Activated CD4-positive, alpha-beta T cell treated with anti-CD3 and anti-CD28 coated beads for 36 hours (primary cell): ENCODE measurements at regions not wholly inside any gene's neighbourhood (a gene's known extent, or its start where the extent isn't known, plus 50 kb on each side); places are given as distances from the start of the nearest gene placed in this dataset.

Source experiments
- ATAC-seq: fragments of 200-7000 bp; cut with Tn5 transposase; one replicate; pipeline ENCODE4 v1.10.0; 2021; ENCODE audit warnings: mild to moderate bottlenecking, moderate library complexity
- CTCF ChIA-PET: fragments of 350-600 bp; sonication (Branson Sonifier 250); formaldehyde crosslinking; loops from one replicate; lab custom pipeline; 2021; ENCODE audit warnings: antibody characterized with exemption; lab: Charles Lee
- POLR2A ChIA-PET: fragments of 350-600 bp; sonication (Branson Sonifier 250); formaldehyde crosslinking; loops from one replicate; lab custom pipeline; 2021; ENCODE audit warnings: antibody characterized with exemption, inconsistent platforms; lab: Charles Lee
- DNase-seq: peaks from one replicate; pipeline ENCODE4 v3.0.0-alpha.2; 2020
- H3K27ac Mint-ChIP-seq: one replicate; pipeline ENCODE4 v1.8.0; 2021; ENCODE audit warnings: mixed read lengths
- H3K27me3 Mint-ChIP-seq: one replicate; pipeline ENCODE4 v1.8.0; 2021; ENCODE audit warnings: mixed read lengths
- H3K36me3 Mint-ChIP-seq: one replicate; pipeline ENCODE4 v1.8.0; 2021; ENCODE audit warnings: low read depth, mixed read lengths
- H3K4me1 Mint-ChIP-seq: one replicate; pipeline ENCODE4 v1.8.0; 2021; ENCODE audit warnings: mixed read lengths
- H3K4me3 Mint-ChIP-seq: one replicate; pipeline ENCODE4 v1.8.0; 2021; ENCODE audit warnings: mild to moderate bottlenecking, moderate library complexity, mixed read lengths
- H3K9me3 Mint-ChIP-seq: one replicate; pipeline ENCODE4 v1.8.0; 2021; ENCODE audit warnings: low read depth, mixed read lengths
- intact Hi-C, 2 experiments: fragments of 100-400 bp; cut with DNase I in 1 of 2; cut with micrococcal nuclease in 1 of 2; formaldehyde crosslinking; loops; one replicate each; pipeline versions ENCODE4 v1.14.2 to v1.15.1; 2022 to 2024; cut with DNase I, micrococcal nuclease

- no peak overlapping the region for H3K4me3 Mint-ChIP-seq
- no peak for DNase-seq
- intact Hi-C loops, result no loop called here
- ChIA-PET POLR2A (no interaction called here), CTCF (interaction anchor here (0.8 kb wide), 1 partner anchor 21 kb away, joined by 3 read pairs; no protein-coding TSS in a partner anchor)
- no peak for ATAC-seq
- H3K27me3 Mint-ChIP-seq, result peaks cover 9% of the 10 kb centered on the region
- peaks cover 3% of the 10 kb centered on the region for H3K9me3 Mint-ChIP-seq
- no peaks in the 10 kb centered on the region for H3K36me3 Mint-ChIP-seq
- H3K4me1 Mint-ChIP-seq, result no peaks in the 10 kb centered on the region
- no peak overlapping the region for H3K27ac Mint-ChIP-seq
These were observed 497.0 kb upstream of the TNC start for GRCh38 chr9:115615000-115615401.

- ATAC-seq, result peak; percentile 49
- intact Hi-C loops, result no loop called here
- no peaks in the 10 kb centered on the region for H3K4me1 Mint-ChIP-seq
- peaks cover 9% of the 10 kb centered on the region for H3K27me3 Mint-ChIP-seq
- no peak overlapping the region for H3K27ac Mint-ChIP-seq
- no peak overlapping the region for H3K4me3 Mint-ChIP-seq
- H3K36me3 Mint-ChIP-seq, result no peaks in the 10 kb centered on the region
- peaks cover 8% of the 10 kb centered on the region for H3K9me3 Mint-ChIP-seq
- ChIA-PET CTCF (interaction anchor here (0.5 to 0.8 kb wide), 2 partner anchors 22 to 28 kb away, joined by 3 read pairs; no protein-coding TSS in a partner anchor), POLR2A (no interaction called here)
- DNase-seq, result no peak
These were observed 498.1 kb upstream of the TNC start for GRCh38 chr9:115615821-115616665.

- ATAC-seq (no peak), DNase-seq (no peak)
- H3K36me3 Mint-ChIP-seq, result no peaks in the 10 kb centered on the region
- ChIA-PET CTCF (interaction anchor here (0.5 kb wide), 1 partner anchor 28 kb away, joined by 3 read pairs; no protein-coding TSS in a partner anchor), POLR2A (no interaction called here)
- peaks cover 9% of the 10 kb centered on the region for H3K27me3 Mint-ChIP-seq
- no peak overlapping the region for H3K27ac Mint-ChIP-seq
- H3K9me3 Mint-ChIP-seq, result peaks cover 9% of the 10 kb centered on the region
- H3K4me1 Mint-ChIP-seq, result no peaks in the 10 kb centered on the region
- H3K4me3 Mint-ChIP-seq, result no peak overlapping the region
- intact Hi-C loops, result no loop called here
These were observed 498.8 kb upstream of the TNC start for GRCh38 chr9:115616666-115617239.

- peaks cover 10% of the 10 kb centered on the region for H3K9me3 Mint-ChIP-seq
- ATAC-seq (no peak), DNase-seq (no peak)
- H3K4me3 Mint-ChIP-seq, result no peak overlapping the region
- H3K36me3 Mint-ChIP-seq, result no peaks in the 10 kb centered on the region
- POLR2A ChIA-PET, result no interaction called here
- CTCF ChIA-PET, result no interaction called here
- H3K27ac Mint-ChIP-seq, result no peak overlapping the region
- peaks cover 4% of the 10 kb centered on the region for H3K27me3 Mint-ChIP-seq
- intact Hi-C loops, result no loop called here
- no peaks in the 10 kb centered on the region for H3K4me1 Mint-ChIP-seq
These were observed 507.3 kb upstream of the TNC start for GRCh38 chr9:115625251-115625650.

GRCh38 chr9:115625954-115626353 is 508.0 kb upstream of the TNC start:
- no peak for ATAC-seq
- ChIA-PET POLR2A (no interaction called here), CTCF (interaction anchor here (0.7 kb wide), 1 partner anchor 457 kb away, joined by 3 read pairs; no protein-coding TSS in a partner anchor)
- intact Hi-C loops, result no loop called here
- Mint-ChIP-seq H3K36me3 (no peaks in the 10 kb centered on the region), H3K27me3 (peaks cover 5% of the 10 kb centered on the region), H3K4me1 (no peaks in the 10 kb centered on the region), H3K27ac (no peak overlapping the region), H3K9me3 (peaks cover 7% of the 10 kb centered on the region), H3K4me3 (no peak overlapping the region)
- DNase-seq, result no peak

GRCh38 chr9:115627511-115627910 is 509.6 kb upstream of the TNC start:
- CTCF ChIA-PET, result no interaction called here
- no peak for DNase-seq
- H3K4me3 Mint-ChIP-seq, result no peak overlapping the region
- intact Hi-C loops, result no loop called here
- H3K27me3 Mint-ChIP-seq, result peaks cover 9% of the 10 kb centered on the region
- H3K4me1 Mint-ChIP-seq, result no peaks in the 10 kb centered on the region
- peaks cover under 1% of the 10 kb centered on the region for H3K9me3 Mint-ChIP-seq
- no peaks in the 10 kb centered on the region for H3K36me3 Mint-ChIP-seq
- no peak overlapping the region for H3K27ac Mint-ChIP-seq
- no peak for ATAC-seq
- POLR2A ChIA-PET, result no interaction called here

- ChIA-PET CTCF (no interaction called here), POLR2A (no interaction called here)
- Mint-ChIP-seq H3K4me3 (no peak overlapping the region), H3K36me3 (no peaks in the 10 kb centered on the region), H3K9me3 (no peaks in the 10 kb centered on the region), H3K27ac (no peak overlapping the region), H3K4me1 (no peaks in the 10 kb centered on the region), H3K27me3 (peaks cover 11% of the 10 kb centered on the region)
- no peak for ATAC-seq
- intact Hi-C loops, result no loop called here
- no peak for DNase-seq
These were observed 510.5 kb upstream of the TNC start for GRCh38 chr9:115628426-115628825.

GRCh38 chr9:115629879-115630840 is 512.2 kb upstream of the TNC start:
- DNase-seq (no peak), ATAC-seq (no peak)
- no peaks in the 10 kb centered on the region for H3K4me1 Mint-ChIP-seq
- H3K27me3 Mint-ChIP-seq, result peaks cover 13% of the 10 kb centered on the region
- H3K4me3 Mint-ChIP-seq, result no peak overlapping the region
- ChIA-PET CTCF (no interaction called here), POLR2A (no interaction called here)
- no peaks in the 10 kb centered on the region for H3K9me3 Mint-ChIP-seq
- H3K36me3 Mint-ChIP-seq, result no peaks in the 10 kb centered on the region
- intact Hi-C loops, result no loop called here
- no peak overlapping the region for H3K27ac Mint-ChIP-seq

GRCh38 chr9:115632391-115632790 is 514.4 kb upstream of the TNC start:
- no peaks in the 10 kb centered on the region for H3K9me3 Mint-ChIP-seq
- no peak for ATAC-seq
- CTCF ChIA-PET, result interaction anchor here (0.7 kb wide), 1 partner anchor 862 kb away, joined by 4 read pairs; no protein-coding TSS in a partner anchor
- peaks cover 15% of the 10 kb centered on the region for H3K27me3 Mint-ChIP-seq
- intact Hi-C loops, result no loop called here
- no peak overlapping the region for H3K4me3 Mint-ChIP-seq
- H3K4me1 Mint-ChIP-seq, result no peaks in the 10 kb centered on the region
- no peak overlapping the region for H3K27ac Mint-ChIP-seq
- no peak for DNase-seq
- POLR2A ChIA-PET, result no interaction called here
- no peaks in the 10 kb centered on the region for H3K36me3 Mint-ChIP-seq

GRCh38 chr9:115633104-115633503 is 515.1 kb upstream of the TNC start:
- Mint-ChIP-seq H3K9me3 (no peaks in the 10 kb centered on the region), H3K4me3 (no peak overlapping the region), H3K27me3 (peaks cover 15% of the 10 kb centered on the region), H3K27ac (no peak overlapping the region), H3K4me1 (no peaks in the 10 kb centered on the region), H3K36me3 (no peaks in the 10 kb centered on the region)
- DNase-seq, result no peak
- ChIA-PET CTCF (no interaction called here), POLR2A (no interaction called here)
- no peak for ATAC-seq
- intact Hi-C loops, result no loop called here

GRCh38 chr9:115635680-115636383 is 517.8 kb upstream of the PAPPA start:
- POLR2A ChIA-PET, result no interaction called here
- ATAC-seq (peak; percentile 71), DNase-seq (no peak)
- Mint-ChIP-seq H3K36me3 (no peaks in the 10 kb centered on the region), H3K4me1 (no peaks in the 10 kb centered on the region), H3K27ac (no peak overlapping the region), H3K27me3 (peaks cover 11% of the 10 kb centered on the region), H3K4me3 (no peak overlapping the region), H3K9me3 (no peaks in the 10 kb centered on the region)
- CTCF ChIA-PET, result no interaction called here
- intact Hi-C loops, result no loop called here
